Activated CD4-positive, alpha-beta T cell treated with anti-CD3 and anti-CD28 coated beads for 4 hours (primary cell): ENCODE measurements at regions not wholly inside any gene's neighbourhood (a gene's known extent, or its start where the extent isn't known, plus 50 kb on each side); places are given as distances from the start of the nearest gene placed in this dataset.
A peak's percentile ranks its signal among the peaks of the same experiment; 100 is the strongest.
"Not testable (repeated sequence)": the region's sequence is repeated elsewhere in the genome, so short reads cannot be mapped to it uniquely, and the experiment has no call there.

ENCODE experiments used
- DNase-seq, 2 donors: peaks; one replicate each; pipeline ENCODE4 v3.0.0-alpha.2; 2020

DNA sequence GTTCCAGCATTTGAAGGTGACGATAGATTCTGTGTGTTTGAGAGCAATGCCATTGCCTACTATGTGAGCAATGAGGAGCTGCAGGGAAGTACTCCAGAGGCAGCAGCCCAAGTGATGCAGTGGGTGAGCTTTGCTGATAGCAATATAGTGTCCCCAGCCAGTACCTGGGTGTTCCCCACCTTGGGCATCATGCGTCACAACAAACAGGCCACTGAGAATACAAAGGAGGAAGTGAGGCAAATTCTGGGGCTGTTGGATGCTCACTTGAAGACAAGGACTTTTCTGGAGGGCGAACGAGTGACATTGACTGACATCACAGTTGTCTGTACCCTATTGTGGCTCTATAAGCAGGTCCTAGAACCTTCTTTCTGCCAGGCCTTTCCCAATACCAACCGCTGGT, 142.0 kb downstream of the PLS3 start:
- DNase-seq: no peak

DNA sequence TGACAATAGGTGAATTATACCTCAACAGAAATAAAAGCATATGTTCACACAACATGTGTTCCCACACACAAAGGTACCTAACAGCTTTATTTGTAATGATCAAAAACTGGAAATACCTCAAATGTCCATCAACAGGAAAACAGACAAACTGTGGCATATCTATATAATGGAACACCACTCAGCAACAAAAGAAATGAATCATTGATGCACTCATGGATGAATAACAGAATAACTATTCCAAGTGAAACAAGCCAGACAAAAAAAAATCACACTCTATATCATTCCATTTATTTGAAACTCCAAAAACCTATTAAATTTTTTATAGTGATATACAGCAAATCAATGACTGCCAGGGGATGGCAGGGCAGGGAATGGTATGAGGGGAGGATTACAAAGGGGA, 148.1 kb downstream of the PLS3 start:
- no peak for DNase-seq

DNA sequence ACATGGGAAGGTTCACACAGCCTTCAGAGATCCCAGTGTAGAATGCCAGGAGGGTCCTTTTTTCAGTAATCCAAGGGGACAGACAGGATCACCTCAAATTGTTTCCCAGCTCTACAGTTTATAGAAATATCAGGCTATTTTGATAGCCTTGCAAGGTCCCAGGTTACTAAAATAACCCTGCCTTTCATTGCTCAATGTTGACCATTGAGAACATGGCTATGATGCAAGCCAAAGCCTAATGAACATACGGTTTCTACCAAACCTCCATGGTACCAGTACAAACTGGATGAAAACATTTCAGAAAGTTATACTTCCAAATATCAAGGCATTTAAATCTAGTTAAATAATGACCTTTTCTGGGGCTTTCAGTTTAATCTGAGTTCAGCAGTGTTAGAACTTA, 151.5 kb downstream of the PLS3 start:
- DNase-seq: no peak

DNA sequence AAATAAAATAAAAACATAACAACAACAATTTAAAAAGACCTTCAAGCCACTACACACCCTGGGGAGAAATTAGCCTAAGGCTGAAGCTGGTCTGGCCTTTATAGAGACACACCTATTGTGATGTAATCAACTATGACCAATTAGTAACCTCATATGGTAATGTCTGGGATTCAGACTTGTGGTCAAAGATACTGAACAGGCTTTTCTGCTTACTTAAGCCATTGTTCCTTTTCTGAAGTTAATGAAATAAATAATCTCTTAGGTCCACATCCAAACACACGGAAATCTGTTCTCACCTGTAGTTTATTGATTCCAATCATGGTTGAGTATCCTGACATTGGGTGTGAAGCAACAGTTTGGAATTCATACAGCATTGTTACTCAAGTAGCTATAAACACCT, 152.5 kb downstream of the PLS3 start:
- no peak for DNase-seq

DNA sequence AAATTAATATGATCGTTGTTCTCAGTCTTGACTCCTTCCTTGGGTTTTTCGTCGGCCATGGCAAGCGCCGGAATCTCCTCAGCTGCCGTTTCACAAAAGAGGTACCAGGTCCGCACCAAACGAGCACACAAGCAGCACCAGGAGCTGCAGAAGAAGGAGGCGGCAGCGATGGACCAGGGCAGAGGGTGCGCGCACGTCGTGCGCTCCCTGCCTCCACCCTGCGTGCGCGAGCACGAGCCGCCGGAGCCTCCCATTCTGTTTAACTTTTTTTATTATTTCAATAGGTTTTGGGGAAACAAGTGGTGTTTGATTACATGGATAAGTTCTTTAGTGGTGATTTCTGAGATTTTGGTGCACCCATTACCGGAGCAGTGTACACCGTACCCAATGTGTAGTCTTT, 158.2 kb downstream of the PLS3 start:
- DNase-seq: no peak

DNA sequence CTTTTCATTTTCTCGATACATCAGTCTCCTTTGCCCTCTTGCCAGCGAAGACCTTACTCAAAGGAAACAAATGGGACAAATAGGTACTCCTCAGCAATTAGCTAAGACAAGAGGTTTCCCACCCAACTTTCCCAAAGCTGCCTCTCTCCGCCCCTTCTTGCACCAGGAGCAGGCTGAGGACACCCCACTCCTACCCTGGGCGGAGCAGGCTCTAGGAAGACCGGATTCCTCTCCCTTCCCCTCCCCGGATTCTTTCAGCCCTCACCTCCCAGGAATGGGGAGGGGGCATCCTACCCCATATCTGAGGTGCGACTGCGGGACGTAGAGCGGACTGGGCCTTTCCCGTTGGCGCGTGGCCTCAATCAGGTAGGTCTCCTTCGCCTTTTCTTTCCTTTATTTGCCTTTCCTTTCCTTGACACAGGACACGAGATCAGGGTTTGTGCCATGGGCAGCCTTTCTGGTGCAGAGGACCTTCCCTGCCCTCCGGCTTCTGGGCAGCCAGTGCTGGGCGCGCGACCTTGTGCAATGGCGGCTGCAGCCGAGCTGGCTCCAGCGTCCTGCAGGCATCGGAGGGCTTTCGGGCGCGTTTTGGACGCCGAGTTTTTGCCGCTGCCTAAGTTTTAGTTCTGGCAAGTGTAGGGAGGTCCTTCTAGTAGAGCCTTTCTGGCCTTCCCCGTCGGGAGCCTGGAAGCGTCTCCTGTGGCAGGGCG, 161.9 kb downstream of the PLS3 start:
- not testable (repeated sequence) for DNase-seq

DNA sequence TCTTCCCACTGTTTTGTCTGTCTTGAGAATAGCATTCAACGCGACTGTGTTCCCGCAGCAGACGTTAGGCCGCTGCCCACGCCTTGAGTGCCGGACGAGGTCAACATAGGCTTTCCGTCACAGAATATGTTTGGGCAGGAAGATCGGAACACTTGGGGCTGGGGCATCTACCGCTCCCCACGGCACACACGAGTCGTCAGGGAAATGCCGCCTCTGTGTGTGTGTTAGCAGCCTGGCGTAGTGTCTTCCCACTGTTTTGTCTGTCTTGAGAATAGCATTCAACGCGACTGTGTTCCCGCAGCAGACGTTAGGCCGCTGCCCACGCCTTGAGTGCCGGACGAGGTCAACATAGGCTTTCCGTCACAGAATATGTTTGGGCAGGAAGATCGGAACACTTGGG, 164.4 kb downstream of the PLS3 start:
- DNase-seq: not testable (repeated sequence)

DNA sequence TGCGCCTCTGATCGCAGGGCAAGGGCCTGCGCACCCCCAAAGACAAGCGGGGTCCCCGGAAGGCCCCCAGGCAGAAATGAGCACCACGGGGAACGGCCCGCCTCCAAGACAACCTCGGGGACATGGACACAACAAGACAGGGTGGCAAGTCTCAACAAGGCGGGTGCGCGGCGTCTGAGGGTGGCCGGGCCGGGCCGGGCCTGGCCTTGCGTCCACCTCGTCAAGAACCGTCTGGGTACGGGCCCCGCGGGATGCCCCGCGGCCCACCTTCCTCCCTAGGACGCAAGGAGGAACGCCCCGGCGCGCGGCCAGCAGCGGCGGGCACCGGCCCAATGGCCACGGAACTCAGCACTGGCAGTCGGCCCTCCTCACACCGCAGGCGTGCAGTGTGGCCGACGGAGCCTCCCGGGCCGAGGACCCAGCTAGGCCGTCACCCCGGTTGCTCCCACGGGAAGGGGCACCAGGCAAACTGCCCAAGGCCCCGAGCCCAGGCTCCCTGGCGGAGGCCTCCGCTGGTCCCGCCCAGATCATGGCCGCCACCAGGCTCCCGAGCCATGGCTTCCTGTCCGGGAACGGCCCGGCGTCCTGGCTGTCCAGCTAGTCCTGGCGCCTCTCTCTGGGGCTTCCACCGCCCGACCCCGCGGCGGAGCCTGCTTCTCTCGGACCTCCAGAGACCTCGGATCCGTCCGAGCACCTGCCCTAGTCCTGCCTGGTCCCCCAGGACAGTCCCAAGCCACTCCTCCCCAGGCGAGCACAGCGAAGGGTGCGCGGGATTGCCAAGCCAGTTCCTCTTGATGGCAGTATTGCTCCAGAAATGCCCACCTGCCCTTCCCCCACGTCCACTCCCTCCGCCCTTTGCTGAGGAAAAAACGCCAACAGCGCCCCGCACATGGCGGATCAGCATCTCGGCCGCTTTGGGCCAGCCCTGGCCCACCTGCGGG, 167.1 kb downstream of the PLS3 start:
- DNase-seq: peak in 1 of 2 donors; percentile 28

DNA sequence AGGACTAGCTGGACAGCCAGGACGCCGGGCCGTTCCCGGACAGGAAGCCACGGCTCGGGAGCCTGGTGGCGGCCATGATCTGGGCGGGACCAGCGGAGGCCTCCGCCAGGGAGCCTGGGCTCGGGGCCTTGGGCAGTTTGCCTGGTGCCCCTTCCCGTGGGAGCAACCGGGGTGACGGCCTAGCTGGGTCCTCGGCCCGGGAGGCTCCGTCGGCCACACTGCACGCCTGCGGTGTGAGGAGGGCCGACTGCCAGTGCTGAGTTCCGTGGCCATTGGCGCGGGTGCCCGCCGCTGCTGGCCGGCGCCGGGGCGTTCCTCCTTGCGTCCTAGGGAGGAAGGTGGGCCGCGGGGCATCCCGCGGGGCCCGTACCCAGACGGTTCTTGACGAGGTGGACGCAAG, 171.6 kb downstream of the PLS3 start:
- DNase-seq: not testable (repeated sequence)

DNA sequence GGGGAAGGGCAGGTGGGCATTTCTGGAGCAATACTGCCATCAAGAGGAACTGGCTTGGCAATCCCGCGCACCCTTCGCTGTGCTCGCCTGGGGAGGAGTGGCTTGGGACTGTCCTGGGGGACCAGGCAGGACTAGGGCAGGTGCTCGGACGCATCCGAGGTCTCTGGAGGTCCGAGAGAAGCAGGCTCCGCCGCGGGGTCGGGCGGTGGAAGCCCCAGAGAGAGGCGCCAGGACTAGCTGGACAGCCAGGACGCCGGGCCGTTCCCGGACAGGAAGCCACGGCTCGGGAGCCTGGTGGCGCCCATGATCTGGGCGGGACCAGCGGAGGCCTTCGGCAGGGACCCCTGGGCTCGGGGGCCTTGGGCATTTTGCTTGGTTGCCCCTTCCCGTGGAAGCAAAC, 174.3 kb downstream of the PLS3 start:
- not testable (repeated sequence) for DNase-seq
